Neural crest cell (in vitro differentiated cells): ENCODE measurements at regions not wholly inside any gene's neighbourhood (a gene's known extent, or its start where the extent isn't known, plus 50 kb on each side); places are given as distances from the start of the nearest gene placed in this dataset.

ENCODE experiments used
- DNase-seq: peaks from one replicate; pipeline ENCODE4 v3.0.0; 2021; ENCODE audit warnings: low read depth, mixed read lengths, low spot score
- H3K27ac Mint-ChIP-seq: one replicate; pipeline ENCODE4 v1.8.0; 2021; ENCODE audit warnings: mild to moderate bottlenecking, mixed read lengths; ENCODE audit not compliant: unreplicated experiment
- H3K27me3 Mint-ChIP-seq: 2 replicates; pipeline ENCODE4 v1.8.0; 2021; ENCODE audit warnings: low read depth, mild to moderate bottlenecking, mixed read lengths
- H3K36me3 Mint-ChIP-seq: 2 replicates; pipeline ENCODE4 v1.8.0; 2021; ENCODE audit warnings: low read depth, mild to moderate bottlenecking, mixed read lengths
- H3K4me1 Mint-ChIP-seq: 2 replicates; pipeline ENCODE4 v1.8.0; 2021; ENCODE audit warnings: mixed read lengths
- H3K4me3 Mint-ChIP-seq: one replicate; pipeline ENCODE4 v1.8.0; 2021; ENCODE audit warnings: mild to moderate bottlenecking, mixed read lengths
- H3K9me3 Mint-ChIP-seq: 2 replicates; pipeline ENCODE4 v1.8.0; 2021; ENCODE audit warnings: mixed read lengths
- TF ChIP-seq, protein P1 (sequence below): fragments of 200-600 bp; sonication (generic); conservative IDR thresholded peaks from 2 replicates; pipeline ENCODE4 v1.5.0; 2021; ENCODE audit warnings: antibody characterized with exemption, mild to moderate bottlenecking

GRCh38 chr7:140237390-140237789 is 60.6 kb upstream of the KDM7A start:
- no peak overlapping the region for H3K4me3 Mint-ChIP-seq
- H3K27ac Mint-ChIP-seq, result no peak overlapping the region
- TF ChIP-seq, protein P1, sequence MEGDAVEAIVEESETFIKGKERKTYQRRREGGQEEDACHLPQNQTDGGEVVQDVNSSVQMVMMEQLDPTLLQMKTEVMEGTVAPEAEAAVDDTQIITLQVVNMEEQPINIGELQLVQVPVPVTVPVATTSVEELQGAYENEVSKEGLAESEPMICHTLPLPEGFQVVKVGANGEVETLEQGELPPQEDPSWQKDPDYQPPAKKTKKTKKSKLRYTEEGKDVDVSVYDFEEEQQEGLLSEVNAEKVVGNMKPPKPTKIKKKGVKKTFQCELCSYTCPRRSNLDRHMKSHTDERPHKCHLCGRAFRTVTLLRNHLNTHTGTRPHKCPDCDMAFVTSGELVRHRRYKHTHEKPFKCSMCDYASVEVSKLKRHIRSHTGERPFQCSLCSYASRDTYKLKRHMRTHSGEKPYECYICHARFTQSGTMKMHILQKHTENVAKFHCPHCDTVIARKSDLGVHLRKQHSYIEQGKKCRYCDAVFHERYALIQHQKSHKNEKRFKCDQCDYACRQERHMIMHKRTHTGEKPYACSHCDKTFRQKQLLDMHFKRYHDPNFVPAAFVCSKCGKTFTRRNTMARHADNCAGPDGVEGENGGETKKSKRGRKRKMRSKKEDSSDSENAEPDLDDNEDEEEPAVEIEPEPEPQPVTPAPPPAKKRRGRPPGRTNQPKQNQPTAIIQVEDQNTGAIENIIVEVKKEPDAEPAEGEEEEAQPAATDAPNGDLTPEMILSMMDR, result no peak
- H3K27me3 Mint-ChIP-seq, result peaks cover 11% of the 10 kb centered on the region
- no peaks in the 10 kb centered on the region for H3K9me3 Mint-ChIP-seq
- no peak for DNase-seq
- no peaks in the 10 kb centered on the region for H3K4me1 Mint-ChIP-seq
- H3K36me3 Mint-ChIP-seq, result no peaks in the 10 kb centered on the region

GRCh38 chr7:140236626-140237025 is 59.8 kb upstream of the KDM7A start:
- no peaks in the 10 kb centered on the region for H3K9me3 Mint-ChIP-seq
- no peak overlapping the region for H3K27ac Mint-ChIP-seq
- TF ChIP-seq, protein P1, result no peak
- no peaks in the 10 kb centered on the region for H3K36me3 Mint-ChIP-seq
- H3K27me3 Mint-ChIP-seq, result peaks cover 16% of the 10 kb centered on the region
- H3K4me1 Mint-ChIP-seq, result peaks cover 5% of the 10 kb centered on the region
- no peak for DNase-seq
- H3K4me3 Mint-ChIP-seq, result no peak overlapping the region

GRCh38 chr7:140235114-140235513 is 58.3 kb upstream of the KDM7A start:
- H3K4me1 Mint-ChIP-seq, result peaks cover 15% of the 10 kb centered on the region
- DNase-seq, result no peak
- no peaks in the 10 kb centered on the region for H3K36me3 Mint-ChIP-seq
- TF ChIP-seq, protein P1, result no peak
- no peaks in the 10 kb centered on the region for H3K9me3 Mint-ChIP-seq
- peaks cover 28% of the 10 kb centered on the region for H3K27me3 Mint-ChIP-seq
- no peak overlapping the region for H3K4me3 Mint-ChIP-seq
- H3K27ac Mint-ChIP-seq, result no peak overlapping the region

DNA sequence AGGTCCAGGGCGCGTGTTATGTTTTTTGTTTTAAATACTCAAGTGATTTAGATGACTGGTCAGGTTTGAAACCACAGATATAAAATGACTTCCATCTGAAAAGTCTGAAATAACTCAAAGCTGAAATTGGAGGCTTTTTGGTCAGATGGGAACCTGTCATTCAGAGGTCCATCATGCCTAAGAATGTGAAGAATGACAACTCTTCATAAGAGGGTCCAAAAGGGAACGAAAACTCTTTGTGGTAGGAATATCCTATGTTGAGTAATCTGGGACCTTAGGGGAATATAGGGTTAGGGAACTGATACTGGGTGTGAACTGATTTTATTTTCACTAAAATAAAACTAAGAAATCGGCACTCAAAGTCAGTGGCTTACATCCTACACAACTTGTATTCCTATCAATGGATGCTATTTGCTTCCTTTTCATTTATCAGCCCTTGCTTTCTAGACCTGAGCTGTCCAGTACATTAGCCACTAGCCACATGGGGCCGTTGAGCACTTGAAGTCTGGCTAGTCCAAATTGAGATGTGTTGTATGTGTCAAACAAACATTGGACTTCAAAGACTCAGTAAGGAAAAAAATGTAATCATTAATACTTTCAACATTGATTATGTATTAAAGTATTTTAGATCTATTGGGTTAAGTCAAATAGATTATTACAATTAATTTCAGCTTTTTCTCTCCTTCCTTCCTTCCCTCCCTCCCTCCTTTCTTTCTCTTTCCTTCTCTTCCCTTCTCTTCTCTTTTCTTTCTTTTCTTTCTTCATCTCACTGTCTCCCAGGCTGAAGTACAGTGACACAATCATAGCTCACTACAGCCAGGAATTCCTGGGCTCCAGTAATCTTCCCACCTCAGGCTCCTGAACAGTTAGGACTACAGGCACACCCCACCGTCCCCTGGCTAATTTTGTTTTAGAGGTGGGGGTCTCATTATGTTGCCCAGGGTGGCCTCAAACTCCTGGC is 56.5 kb upstream of the KDM7A start:
- Mint-ChIP-seq H3K4me3 (peak overlapping the region; percentile 18), H3K4me1 (peaks cover 22% of the 10 kb centered on the region), H3K36me3 (no peaks in the 10 kb centered on the region), H3K27ac (no peak overlapping the region), H3K9me3 (no peaks in the 10 kb centered on the region), H3K27me3 (peaks cover 42% of the 10 kb centered on the region)
- TF ChIP-seq, protein P1, result no peak
- DNase-seq, result no peak

GRCh38 chr7:140231771-140232491 is 55.1 kb upstream of the KDM7A start:
- DNase-seq, result no peak
- TF ChIP-seq, protein P1, result no peak
- H3K36me3 Mint-ChIP-seq, result no peaks in the 10 kb centered on the region
- H3K9me3 Mint-ChIP-seq, result no peaks in the 10 kb centered on the region
- peaks cover 22% of the 10 kb centered on the region for H3K4me1 Mint-ChIP-seq
- H3K27ac Mint-ChIP-seq, result no peak overlapping the region
- H3K27me3 Mint-ChIP-seq, result peaks cover 47% of the 10 kb centered on the region
- peak overlapping the region; percentile 90 for H3K4me3 Mint-ChIP-seq
